GM23248 (cell line): ENCODE measurements at regions not wholly inside any gene's neighbourhood (a gene's known extent, or its start where the extent isn't known, plus 50 kb on each side); places are given as distances from the start of the nearest gene placed in this dataset.

Experiments
- EZH2 ChIP-seq: fragments of 200-600 bp; sonication (generic); IDR thresholded peaks from 2 replicates; pipeline ENCODE4 v1.6.1; 2018; ENCODE audit warnings: antibody characterized with exemption, mild to moderate bottlenecking; ENCODE audit not compliant: insufficient read depth, poor library complexity, severe bottlenecking
- EZH2phosphoT487 ChIP-seq: fragments of 200-600 bp; sonication (generic); IDR thresholded peaks from 2 replicates; pipeline ENCODE4 v1.6.1; 2018; ENCODE audit warnings: antibody characterized with exemption, moderate library complexity, mild to moderate bottlenecking, low read depth; ENCODE audit not compliant: insufficient read depth

DNA sequence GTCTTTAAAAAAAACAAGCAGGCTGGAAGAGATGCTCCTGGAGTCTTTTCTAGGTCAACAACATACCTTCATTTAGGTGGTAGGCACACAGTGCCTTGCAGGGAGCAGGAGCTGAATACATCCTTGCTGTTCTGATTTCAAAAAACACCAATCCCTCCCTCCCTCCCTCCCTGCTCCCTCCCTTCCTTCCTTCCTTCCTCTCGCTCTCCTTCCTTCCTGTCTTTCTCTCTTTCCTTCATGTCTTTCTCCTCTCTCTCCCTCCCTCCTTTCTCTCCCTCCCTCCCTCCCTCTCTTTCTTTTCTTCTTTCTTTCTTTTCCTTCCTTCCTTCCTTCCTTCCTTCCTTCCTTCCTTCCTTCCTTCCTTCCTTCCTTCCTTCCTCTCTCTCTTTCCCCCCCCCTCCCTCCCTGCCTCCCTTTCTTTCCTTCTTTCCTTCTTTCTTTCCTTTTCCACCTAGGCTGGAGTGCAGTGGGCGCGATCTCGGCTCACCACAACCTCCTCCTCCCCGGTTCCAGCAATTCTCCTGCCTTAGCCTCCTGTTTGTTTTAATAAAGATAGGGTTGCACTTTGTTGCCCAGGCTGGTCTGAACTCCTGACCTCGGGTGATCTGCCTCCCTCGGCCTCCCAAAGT lies 245.1 kb downstream of the MIAT start:
- TF ChIP-seq EZH2phosphoT487 (no peak), EZH2 (no peak)
